ENCODE measurements at regions not wholly inside any gene's neighbourhood (a gene's known extent, or its start where the extent isn't known, plus 50 kb on each side); places are given as distances from the start of the nearest gene placed in this dataset.

DNA sequence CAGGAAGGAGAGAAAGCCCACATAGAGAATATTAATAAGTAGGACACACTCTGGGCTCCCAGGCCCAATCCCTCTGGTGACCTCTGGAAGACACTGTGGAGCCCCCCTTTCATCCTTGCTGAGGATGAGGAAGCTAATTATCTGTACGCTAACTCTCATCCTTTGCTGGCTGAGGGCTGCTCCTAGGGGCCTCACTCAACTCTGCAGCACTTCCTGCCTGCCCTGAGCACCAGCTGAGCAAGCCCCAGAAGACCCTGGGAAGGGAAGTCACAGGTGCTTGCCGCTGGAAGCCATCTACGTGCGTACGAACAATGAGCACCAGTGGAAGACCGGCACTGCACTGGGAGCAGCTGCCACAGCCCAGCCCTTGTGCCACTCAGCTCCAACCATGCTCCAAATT is 145.8 kb upstream of the CDH5 start:
- no peak for TF ChIP-seq POLR2A (IDR thresholded peaks at IDR 0.05)
- TF ChIP-seq, protein P1, sequence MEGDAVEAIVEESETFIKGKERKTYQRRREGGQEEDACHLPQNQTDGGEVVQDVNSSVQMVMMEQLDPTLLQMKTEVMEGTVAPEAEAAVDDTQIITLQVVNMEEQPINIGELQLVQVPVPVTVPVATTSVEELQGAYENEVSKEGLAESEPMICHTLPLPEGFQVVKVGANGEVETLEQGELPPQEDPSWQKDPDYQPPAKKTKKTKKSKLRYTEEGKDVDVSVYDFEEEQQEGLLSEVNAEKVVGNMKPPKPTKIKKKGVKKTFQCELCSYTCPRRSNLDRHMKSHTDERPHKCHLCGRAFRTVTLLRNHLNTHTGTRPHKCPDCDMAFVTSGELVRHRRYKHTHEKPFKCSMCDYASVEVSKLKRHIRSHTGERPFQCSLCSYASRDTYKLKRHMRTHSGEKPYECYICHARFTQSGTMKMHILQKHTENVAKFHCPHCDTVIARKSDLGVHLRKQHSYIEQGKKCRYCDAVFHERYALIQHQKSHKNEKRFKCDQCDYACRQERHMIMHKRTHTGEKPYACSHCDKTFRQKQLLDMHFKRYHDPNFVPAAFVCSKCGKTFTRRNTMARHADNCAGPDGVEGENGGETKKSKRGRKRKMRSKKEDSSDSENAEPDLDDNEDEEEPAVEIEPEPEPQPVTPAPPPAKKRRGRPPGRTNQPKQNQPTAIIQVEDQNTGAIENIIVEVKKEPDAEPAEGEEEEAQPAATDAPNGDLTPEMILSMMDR (IDR thresholded peaks at IDR 0.05), result no peak
